ENCODE measurements at regions not wholly inside any gene's neighbourhood (a gene's known extent, or its start where the extent isn't known, plus 50 kb on each side); places are given as distances from the start of the nearest gene placed in this dataset.

- Mint-ChIP-seq H3K27me3 (ENCODE audit: insufficient read depth, unreplicated experiment) (no peaks in the 10 kb centered on the region), H3K36me3 (ENCODE audit: insufficient read depth, unreplicated experiment) (no peaks in the 10 kb centered on the region), H3K4me3 (ENCODE audit: unreplicated experiment) (no peak overlapping the region), H3K4me1 (ENCODE audit: low read depth, unreplicated experiment) (peaks cover 12% of the 10 kb centered on the region), H3K9me3 (ENCODE audit: unreplicated experiment) (peaks cover 18% of the 10 kb centered on the region), H3K27ac (ENCODE audit: unreplicated experiment) (no peak overlapping the region)
- H3K4me3 ChIP-seq (ENCODE audit: low read depth, low read length): no peak overlapping the region
- H3K36me3 ChIP-seq (ENCODE audit: control insufficient read depth, insufficient read depth, low read length): no peaks in the 10 kb centered on the region
- ChIA-PET CTCF (no interaction called here), POLR2A (no interaction called here)
- no peak for TF ChIP-seq CTCF (IDR thresholded peaks at IDR 0.05; ENCODE audit: insufficient read depth in 1 of 2, low read depth in 1 of 2, low read length in 1 of 2, severe bottlenecking in 1 of 2, unreplicated experiment in 1 of 2)
- no peaks in the 10 kb centered on the region for H3K27me3 ChIP-seq (replicated peaks; ENCODE audit: control insufficient read depth, insufficient read depth, low read length)
- no peaks in the 10 kb centered on the region for H3K4me1 ChIP-seq
- no TSS peak for BruUV-seq (replicated peaks)
- intact Hi-C loops (cut with micrococcal nuclease; ENCODE audit: unreplicated experiment): no loop called here
- DNase-seq: no peak
- H3K9me3 ChIP-seq: no peaks in the 10 kb centered on the region
Measured at GRCh38 chr5:125587631-125588030, 835.6 kb upstream of the GRAMD2B start.

- DNase-seq: no peak
- intact Hi-C loops (cut with micrococcal nuclease; ENCODE audit: unreplicated experiment): no loop called here
- H3K36me3 ChIP-seq (ENCODE audit: control insufficient read depth, insufficient read depth, low read length): no peaks in the 10 kb centered on the region
- Mint-ChIP-seq H3K4me3 (ENCODE audit: unreplicated experiment) (no peak overlapping the region), H3K9me3 (ENCODE audit: unreplicated experiment) (peaks cover 9% of the 10 kb centered on the region), H3K4me1 (ENCODE audit: low read depth, unreplicated experiment) (peaks cover 12% of the 10 kb centered on the region), H3K36me3 (ENCODE audit: insufficient read depth, unreplicated experiment) (no peaks in the 10 kb centered on the region), H3K27me3 (ENCODE audit: insufficient read depth, unreplicated experiment) (no peaks in the 10 kb centered on the region), H3K27ac (ENCODE audit: unreplicated experiment) (no peak overlapping the region)
- no peaks in the 10 kb centered on the region for H3K4me1 ChIP-seq
- ChIA-PET POLR2A (no interaction called here), CTCF (no interaction called here)
- no TSS peak for BruUV-seq (replicated peaks)
- no peaks in the 10 kb centered on the region for H3K9me3 ChIP-seq
- no peak for TF ChIP-seq CTCF (IDR thresholded peaks at IDR 0.05; ENCODE audit: insufficient read depth in 1 of 2, low read depth in 1 of 2, low read length in 1 of 2, severe bottlenecking in 1 of 2, unreplicated experiment in 1 of 2)
- no peaks in the 10 kb centered on the region for H3K27me3 ChIP-seq (replicated peaks; ENCODE audit: control insufficient read depth, insufficient read depth, low read length)
- no peak overlapping the region for H3K4me3 ChIP-seq (ENCODE audit: low read depth, low read length)
Measured at GRCh38 chr5:125592856-125593255, 830.4 kb upstream of the GRAMD2B start.

GRCh38 chr5:125595095-125595494 is 828.1 kb upstream of the GRAMD2B start:
- Histone ChIP-seq H3K4me3 (ENCODE audit: low read depth, low read length) (no peak overlapping the region), H3K27me3 (replicated peaks; ENCODE audit: control insufficient read depth, insufficient read depth, low read length) (no peaks in the 10 kb centered on the region), H3K4me1 (no peaks in the 10 kb centered on the region), H3K9me3 (no peaks in the 10 kb centered on the region), H3K36me3 (ENCODE audit: control insufficient read depth, insufficient read depth, low read length) (no peaks in the 10 kb centered on the region)
- no peak overlapping the region for H3K27ac Mint-ChIP-seq (ENCODE audit: unreplicated experiment)
- CTCF ChIA-PET: no interaction called here
- no peak overlapping the region for H3K4me3 Mint-ChIP-seq (ENCODE audit: unreplicated experiment)
- no peak for TF ChIP-seq CTCF (IDR thresholded peaks at IDR 0.05; ENCODE audit: insufficient read depth in 1 of 2, low read depth in 1 of 2, low read length in 1 of 2, severe bottlenecking in 1 of 2, unreplicated experiment in 1 of 2)
- POLR2A ChIA-PET: no interaction called here
- intact Hi-C loops (cut with micrococcal nuclease; ENCODE audit: unreplicated experiment): no loop called here
- H3K9me3 Mint-ChIP-seq (ENCODE audit: unreplicated experiment): no peaks in the 10 kb centered on the region
- DNase-seq: no peak
- peaks cover 10% of the 10 kb centered on the region for H3K4me1 Mint-ChIP-seq (ENCODE audit: low read depth, unreplicated experiment)
- H3K27me3 Mint-ChIP-seq (ENCODE audit: insufficient read depth, unreplicated experiment): no peaks in the 10 kb centered on the region
- BruUV-seq (replicated peaks): no TSS peak
- no peaks in the 10 kb centered on the region for H3K36me3 Mint-ChIP-seq (ENCODE audit: insufficient read depth, unreplicated experiment)
